NCI-H2171 (cell line): ENCODE measurements at regions not wholly inside any gene's neighbourhood (a gene's known extent, or its start where the extent isn't known, plus 50 kb on each side); places are given as distances from the start of the nearest gene placed in this dataset.

Source experiments
- DNase-seq: peaks from one replicate; lab custom pipeline; 2025; lab: John Stamatoyannopoulos, UW

DNA sequence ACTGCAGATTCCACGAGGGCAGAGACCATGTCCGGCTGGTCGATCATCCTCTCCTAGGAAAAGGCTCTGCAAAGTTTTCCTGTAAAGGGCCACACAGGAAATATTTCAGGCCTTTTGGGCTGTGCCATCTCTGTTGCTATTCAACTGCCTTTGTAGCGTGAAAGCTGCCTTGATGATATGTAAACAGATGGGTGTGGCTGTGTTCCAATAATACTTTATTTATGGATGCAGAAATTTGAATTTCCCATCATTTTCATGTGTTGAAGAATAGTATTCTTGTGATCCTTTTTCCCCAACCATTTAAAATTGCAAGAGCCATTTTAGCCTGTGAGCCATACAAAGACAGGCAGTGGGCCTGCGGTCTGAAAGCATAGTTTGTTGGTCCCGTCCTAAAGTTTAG lies 950.7 kb upstream of the RBFOX1 start:
- no peak for DNase-seq

DNA sequence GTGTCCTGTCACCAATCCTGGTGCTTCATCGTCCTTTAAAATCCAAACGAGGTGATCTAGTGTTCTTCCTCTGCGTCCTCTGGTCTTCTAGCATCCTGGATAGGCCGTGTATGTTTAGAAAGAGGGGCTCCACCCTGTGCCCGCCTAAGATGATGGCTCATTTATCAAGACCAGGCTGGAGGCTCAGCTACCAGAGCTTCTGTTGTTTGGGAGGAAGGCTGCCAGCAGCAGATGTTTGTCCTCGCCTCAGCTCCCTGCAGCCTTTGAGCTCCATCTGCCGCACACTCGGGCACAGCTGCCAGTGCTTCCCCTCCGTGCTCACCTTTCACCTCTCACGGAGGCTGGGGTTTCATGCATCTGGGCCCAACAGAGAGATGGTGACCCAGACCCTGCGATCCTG lies 954.7 kb upstream of the RBFOX1 start:
- peak; percentile 5 for DNase-seq

DNA sequence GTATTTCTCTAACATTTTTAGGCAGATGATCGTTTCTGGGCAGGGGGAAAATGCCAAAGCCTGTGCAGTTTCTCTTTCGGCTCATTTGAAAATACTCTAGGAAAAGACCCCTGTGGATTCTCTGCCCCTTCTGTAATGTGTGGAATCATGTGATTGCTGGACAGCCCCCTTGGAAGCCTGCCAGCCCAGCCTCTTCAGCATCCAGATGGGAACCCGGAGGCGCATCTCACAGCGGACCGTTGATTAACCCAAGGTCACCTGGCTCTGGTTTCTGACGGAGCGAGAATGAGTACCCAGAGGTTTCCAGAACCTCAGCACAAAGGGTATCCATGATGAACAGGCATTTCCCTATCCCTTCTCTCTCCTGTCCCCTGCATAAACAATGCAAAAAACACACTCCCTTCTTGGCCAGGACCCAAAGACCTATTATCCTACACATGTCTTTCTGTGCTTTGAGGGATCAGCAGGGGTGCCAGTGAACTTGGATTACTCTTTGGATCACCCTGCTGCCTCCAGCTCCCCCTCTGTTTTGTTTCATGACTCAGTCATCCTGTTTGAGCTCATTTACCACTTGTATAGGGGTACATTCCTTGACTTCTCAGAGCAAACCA lies 957.1 kb upstream of the RBFOX1 start:
- no peak for DNase-seq

DNA sequence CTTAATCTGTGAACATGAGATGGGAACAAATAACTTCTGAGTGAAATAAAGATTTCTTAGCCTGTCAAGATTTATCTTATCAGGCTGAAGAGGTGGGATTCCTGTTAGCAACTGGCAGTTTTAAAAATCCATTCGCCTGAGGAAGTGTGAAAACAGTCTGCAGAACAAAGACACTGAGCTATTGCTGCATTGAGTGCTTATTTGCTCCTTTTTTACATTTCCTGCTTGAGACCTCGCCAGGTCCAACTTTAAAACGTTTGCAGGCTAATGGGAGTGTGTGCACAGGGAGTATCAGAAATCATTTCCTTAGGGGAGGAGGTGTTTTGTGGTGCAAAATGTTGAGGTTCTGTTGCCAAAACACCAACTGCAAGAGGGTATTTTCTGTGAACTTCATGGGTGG lies 957.8 kb upstream of the RBFOX1 start:
- DNase-seq = no peak

DNA sequence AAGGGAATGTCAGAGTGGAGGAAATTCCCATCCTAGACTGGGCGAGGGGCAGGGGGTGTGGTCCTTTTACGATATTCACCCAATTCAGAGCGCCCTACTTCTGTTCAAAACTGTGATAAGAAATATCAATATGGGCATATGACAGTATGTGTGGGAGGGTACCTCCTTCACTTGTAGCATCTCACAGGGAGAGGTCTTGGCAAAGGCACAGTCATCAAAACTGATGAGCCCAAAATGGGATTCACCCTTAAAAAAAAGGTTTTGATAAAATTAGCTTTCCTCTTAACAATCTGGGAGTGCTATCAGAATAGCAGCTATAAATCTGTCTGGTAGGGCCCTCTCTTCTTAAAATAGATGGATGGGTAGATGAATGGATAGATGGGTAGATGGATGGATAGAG lies 967.8 kb upstream of the RBFOX1 start:
- DNase-seq = no peak

DNA sequence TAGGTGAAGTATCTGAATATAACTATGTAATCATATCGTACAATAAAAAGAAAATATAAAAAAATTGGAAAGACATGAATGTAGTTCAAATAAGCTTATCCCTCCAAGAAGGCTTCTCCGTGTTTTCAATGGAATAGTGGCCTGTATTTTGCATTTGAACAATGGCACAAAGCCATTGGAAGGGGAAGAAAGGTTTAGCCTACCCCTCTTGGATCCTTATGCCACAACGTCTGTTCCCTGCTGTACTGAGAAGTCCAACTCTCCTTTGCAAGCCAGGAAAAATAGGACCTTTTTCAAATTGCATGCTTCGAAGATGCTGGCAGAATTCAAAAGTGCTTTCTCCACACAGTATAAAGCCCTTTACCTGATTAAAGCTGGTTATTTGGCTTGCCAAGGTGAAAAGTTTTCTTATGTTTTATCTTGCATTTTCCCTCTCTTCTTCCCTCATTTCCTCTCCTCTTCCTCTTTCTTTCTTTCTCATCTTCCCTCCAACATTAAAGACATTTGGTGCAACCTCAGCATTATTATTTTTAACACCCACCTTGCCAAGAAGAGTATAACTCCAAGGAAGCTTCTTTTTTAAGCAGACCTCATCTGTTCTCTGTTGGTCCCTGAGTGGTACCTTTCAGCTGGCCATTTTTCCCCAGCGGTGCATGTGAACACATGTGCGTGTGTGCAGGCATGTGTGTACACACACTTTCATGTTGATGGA lies 968.6 kb upstream of the RBFOX1 start:
- no peak for DNase-seq

DNA sequence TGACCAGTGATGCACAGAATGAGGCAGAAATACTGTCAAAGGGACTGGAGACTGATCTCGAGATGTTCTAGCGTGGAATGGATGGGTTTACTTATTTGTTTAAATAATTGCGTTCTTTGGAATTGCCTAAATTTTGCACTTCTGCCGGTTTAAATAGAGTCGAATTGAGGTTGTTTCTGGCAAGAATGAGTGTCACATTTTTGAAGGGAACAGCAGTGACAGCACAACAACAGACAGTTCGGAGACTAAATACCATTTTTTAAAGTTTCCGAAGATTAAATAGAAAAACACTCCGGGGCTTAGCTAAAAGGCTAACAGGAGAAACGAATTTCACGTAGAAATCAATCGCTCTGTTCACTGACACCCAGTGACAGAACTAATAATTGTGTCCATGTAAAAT lies 969.2 kb upstream of the RBFOX1 start:
- DNase-seq = no peak

DNA sequence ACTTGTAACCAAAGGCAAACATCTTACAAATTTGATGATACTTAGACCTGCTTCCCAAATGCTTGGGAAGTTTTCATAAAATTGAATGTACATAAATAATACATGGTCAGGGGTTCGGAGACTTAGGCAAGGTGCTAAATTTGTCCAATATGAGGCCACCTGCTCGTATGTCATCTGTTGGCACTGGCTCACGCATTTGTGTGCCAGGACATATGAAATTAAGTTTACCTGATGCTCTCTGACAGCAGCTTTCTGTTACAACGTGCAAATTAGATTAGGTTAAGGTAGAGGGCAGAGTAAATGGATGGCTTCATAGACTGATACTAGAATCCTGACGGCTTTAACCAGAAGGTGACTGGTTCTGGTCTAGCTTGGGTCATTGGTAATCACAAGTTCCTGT lies 970.3 kb upstream of the RBFOX1 start:
- no peak for DNase-seq

DNA sequence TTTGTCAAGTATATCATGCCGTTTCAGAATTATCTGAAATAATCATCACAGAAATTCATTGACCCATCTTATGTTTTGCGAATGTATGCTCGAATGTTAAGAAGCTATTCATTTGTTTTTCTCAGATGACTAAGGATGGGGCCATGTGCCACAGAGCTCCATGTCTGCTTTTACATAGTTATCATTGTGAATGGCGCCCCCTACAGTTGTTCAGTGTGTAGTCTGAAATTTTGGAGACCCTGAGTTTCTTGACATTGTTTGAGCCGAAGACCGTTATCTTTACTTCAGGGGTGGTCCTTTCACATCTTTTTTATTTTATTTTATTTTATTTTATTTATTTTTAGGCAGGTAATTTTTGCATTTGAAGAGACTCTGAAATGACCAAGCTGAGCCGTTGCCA lies 972.0 kb upstream of the RBFOX1 start:
- DNase-seq = no peak

DNA sequence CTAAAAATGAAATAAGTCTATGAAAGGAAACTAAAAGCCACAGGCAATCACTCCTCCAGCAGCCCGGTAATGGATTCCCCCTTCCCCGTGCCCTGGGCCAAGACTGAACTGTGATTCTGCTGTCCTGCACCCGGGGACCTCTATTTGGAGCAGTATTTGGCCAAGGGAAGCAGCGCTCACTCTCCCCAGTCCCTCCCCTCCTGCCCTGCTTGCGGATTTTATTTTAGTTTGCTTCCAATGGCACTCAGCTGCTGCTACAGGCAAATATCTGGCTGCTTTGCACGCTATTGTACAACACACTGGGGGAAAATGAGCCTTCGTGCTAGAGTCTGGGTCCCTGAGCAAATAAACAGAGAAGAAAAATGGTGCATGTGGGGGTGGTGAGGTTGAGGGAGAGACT lies 975.7 kb upstream of the RBFOX1 start:
- DNase-seq = no peak

DNA sequence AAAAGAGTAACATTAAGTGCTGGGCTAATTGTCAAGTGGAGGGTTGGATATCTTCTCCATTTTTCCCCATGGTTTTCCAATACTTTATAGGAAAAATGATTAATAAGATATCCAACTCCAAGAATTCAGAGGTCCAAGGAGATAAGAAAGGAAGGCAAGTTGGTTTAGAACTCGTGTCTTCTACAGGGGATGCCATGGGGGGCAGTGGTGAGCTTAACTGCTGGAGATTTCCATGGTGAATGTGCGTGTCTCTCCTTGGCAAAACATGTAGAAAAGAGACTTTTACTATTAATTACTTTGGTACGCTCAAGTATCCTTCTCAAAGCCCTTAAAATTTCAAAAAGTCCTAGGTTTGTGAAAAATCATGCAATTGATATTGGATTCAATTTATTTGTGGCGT lies 982.9 kb upstream of the RBFOX1 start:
- DNase-seq = no peak

DNA sequence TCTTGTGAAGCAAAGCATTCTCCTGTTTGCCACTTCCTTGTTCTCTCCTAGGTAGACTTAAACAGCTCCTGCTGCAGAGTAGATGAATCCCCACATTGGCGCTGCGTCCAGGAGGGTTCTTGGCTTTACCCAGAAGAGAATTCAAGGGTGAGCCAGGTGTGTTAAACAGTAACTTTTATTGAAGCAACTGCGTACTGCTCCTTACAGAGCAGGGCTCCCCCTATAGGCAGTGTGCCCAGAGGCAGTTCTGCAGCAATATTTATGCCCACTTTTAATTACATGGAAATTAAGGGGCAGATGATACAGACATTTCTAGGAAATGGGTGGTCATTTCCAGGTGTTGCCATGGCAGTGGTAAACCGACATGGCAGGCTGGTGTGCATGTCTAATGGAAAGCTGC lies 987.6 kb upstream of the RBFOX1 start:
- no peak for DNase-seq

DNA sequence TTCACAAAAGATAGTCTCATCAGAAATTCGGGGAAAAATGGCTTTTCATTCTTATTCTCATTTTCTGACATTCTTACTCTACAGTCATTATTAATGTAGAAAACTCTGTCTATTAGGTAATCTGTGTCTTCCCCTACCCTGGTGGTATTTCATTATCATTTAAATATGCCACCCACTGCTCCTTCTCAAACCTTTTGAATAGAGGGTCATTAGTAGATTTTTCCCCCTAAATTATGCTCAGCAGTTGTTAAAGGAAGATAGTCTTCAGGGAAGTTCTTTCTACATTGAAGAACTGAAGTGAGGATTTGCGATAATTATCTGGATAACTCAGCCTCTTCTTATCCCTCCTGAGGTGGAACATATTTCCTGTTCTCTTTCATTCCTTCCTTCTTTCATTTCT lies 989.5 kb upstream of the RBFOX1 start:
- no peak for DNase-seq

DNA sequence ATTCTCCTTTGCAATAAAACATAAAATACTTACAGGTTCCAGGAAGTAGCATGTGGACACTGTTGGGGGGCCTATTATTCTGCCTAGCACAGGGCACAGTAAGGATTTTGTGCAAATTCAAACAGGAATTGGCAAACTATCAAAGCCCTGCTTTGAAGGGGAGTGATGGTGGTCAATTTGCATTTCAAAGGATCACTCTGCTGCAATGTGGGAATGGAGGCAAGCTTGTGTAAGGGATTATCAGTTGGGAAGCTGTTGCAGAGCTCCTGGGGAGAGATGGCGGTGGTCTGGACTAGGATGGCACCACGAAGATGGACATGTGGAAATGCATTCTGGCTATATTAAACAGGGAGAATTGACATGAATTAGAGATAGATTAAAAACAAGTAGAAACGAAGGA lies 990.7 kb upstream of the RBFOX1 start:
- DNase-seq = no peak

DNA sequence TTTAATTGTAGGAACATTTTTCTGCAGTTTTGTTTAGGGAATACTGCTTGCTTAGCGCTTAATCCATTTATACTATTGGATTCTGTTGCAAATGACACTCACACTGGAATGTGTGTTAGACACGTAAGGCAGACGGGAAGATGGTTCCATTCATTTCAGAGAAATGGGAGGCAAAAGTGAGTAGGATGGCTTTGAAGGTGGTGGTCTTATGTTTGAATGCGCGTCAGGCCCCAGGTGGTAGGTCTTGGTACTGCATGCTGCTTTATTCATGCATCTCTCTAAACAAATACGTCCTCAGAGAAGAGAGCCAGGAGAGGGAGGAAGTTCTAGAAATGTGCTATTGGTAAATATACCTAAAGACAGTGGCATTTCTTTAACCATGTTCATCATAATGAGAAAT lies 997.6 kb upstream of the RBFOX1 start:
- no peak for DNase-seq

DNA sequence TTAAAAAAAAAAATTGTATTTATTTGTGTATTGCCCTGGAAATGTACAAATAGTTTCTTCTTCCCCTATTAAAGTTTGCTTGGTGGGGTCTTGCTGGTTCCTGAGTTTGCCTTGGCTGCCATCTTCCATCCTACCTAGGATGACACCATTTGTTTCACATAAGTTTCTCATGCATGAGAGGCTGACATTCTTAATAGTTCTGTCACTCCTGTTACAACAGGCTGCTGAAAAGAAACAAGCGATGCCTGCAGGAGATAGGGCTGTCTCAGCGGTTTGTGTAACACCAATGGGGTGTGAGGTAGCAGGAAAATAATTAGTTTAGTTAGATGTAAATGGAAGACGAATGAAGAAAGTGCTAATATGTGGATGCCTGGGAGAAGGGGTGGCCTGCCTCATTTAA lies 1000.9 kb upstream of the RBFOX1 start:
- DNase-seq = no peak

DNA sequence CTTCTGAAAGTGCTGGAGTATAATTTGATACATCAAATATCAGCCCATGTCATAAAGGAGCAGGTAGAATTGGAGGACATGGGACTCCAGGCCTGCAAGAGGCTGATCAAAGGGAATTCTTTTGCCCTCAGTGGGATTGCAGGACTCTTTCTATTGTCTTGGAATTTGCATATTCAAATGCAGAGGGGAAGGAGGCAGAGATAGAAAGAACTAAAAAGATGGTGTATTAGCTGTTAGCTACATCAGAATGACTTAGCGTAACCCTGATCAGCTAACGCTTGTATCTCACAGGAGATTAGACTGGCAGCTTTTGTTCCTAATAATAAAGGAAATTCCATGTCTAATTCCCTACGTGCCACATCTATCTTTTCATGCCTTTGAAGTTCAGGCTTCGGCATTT lies 1014.7 kb upstream of the RBFOX1 start:
- no peak for DNase-seq

DNA sequence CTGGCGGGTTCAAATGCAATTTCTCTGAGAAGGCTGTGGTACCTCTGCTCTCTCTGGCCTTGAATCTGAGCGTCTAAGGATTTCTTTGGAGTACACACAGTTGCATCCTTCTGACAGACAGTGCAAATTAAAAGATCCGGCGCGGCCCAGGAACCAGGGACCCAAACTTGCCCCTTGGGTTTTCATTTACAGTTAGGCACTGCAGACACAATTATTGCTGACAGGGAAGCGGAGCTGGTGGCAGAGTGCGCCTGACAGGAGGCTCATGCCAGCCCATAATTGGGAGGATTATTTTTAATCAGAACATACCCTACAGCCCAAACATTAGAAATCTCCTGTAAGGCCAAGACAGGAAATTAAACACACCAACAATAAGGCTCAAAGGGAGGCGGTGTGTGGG lies 1023.4 kb upstream of the RBFOX1 start:
- no peak for DNase-seq

DNA sequence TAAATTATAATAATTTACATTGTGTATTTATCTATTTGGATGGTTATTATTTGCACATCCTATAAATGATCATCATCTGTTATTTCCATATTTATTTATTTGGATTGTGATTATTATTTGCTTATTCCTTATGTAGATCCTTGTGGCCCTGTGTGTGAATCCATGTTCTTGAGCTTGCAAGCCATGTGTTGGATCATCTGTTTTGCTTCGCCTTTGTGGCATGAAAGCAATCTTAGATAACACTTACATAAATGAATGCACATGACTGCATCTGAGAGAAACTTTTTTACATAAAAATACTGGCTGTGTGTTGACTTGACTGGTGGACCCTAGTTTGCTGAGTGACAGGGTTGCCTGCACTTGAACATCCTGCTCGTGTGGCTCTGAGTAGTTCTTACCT lies 1024.5 kb upstream of the RBFOX1 start:
- DNase-seq = no peak

DNA sequence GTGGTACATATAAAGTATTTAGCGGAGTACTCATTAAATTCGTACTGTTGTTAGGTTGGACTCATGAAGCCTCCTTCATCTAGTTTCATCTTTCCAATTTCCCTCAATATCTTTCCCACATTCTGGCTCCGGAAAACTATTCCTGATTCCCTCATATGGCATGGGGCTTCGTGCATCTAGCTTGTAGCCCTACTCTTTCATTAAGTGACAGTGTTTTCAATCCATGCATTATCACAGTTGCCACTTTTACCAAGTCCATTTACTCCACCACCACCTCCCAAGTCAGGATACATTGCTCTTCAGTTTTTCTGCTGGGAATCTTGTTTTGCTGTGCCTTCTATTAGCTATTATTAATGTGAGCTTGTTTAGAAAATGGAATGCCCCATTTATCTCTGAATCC lies 1032.1 kb upstream of the RBFOX1 start:
- no peak for DNase-seq

DNA sequence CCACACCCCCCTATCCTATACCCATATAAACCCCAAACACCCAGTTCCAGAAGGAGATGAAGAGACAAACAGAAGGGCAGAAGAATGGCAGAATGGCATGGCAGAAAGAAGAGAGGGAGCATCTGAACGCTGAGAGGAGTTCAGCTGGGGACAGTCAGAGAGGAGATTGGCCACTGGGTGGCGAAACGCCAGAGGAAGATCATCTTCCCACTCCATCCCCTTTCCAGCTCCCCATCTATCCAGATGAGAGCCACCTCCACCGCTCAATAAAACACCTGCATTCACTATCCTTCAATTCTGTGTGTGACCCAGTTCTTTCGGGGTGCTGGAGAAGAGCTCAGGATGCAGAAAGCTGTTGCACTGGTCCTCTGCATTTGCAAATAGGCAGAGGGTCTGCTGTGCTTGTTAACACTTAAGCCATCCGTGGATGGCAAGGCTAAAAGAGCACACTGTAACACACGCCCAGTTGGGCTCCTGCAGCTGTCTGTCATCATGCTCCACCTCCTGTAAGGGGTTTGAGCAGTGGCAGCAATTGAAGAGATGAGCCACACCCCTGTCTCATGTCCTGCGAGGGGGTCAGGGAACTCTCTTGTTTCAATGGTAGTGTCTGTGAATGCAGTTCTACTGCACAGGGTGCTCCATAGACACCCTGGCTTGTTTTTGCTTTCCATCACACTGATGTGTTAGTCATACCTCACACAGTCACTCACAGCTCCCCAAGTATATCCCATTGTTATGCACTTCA lies 1034.8 kb upstream of the RBFOX1 start:
- no peak for DNase-seq

DNA sequence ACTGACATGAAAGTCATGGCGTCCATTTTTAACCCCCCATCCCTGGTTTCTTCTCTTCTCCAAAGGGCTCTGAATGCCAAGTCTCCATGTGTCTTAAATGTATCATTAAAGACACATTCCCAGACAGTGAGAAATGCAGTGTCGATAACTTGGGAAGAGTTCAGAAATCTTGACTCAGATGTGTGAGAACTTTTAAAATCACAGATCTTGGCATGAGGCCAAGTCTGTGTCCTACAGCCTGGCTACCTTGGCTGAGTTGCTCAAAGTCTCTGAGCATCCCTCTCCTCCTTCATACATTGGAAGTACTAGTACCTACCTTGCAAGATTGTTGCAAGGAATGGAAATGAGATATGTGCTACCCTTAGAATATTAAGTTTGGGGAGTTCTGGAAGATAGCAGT lies 1046.5 kb upstream of the RBFOX1 start:
- no peak for DNase-seq

DNA sequence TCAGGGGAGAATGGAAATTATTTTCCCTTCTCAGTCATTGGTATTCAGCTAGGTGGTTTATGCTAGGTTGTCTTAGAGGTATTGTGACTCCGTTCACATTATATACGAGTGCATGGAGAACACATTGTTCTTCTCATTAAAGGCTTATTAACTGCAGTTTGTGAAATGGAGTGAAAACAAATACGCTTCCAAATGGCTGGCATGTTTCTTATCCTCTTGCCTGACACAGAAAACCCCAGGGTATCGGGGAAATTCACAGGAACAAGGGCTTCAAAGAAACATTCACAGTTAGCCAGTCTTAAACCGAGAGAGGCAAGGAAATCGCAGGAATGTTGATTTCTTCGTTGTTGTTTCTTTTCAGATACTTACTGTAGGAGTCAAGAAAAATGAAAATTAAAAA lies 1047.9 kb upstream of the RBFOX1 start:
- DNase-seq = no peak

DNA sequence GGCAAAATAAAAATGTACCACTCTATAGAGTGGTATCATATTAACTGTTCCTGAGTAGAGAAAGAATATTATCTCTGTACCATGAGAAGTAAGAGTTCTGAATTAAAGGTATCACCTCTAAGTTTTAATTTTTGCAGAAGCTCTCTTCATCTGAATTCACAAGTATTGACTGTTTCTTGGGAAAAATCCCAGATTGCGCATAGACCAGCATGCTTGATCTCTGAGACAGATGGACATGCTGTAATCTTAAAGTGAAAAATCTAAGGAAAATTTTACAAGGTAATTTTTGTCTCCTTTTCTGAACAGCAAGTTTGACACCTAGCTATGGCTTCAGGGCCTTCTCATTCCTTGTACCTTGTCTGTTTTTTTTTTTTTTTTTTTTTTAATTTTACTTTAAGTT lies 1050.7 kb upstream of the RBFOX1 start:
- DNase-seq = no peak
